GM19463 (cell line): ENCODE measurements at regions not wholly inside any gene's neighbourhood (a gene's known extent, or its start where the extent isn't known, plus 50 kb on each side); places are given as distances from the start of the nearest gene placed in this dataset.

ENCODE experiments used
- ATAC-seq: cut with Tn5 transposase; IDR thresholded peaks from one replicate; pipeline ENCODE4 v1.9.1; 2021; ENCODE audit warnings: mild to moderate bottlenecking, moderate library complexity; ENCODE audit not compliant: unreplicated experiment

GRCh38 chr21:41633627-41634026, 125.7 kb upstream of the TMPRSS2 start:
- no peak for ATAC-seq

GRCh38 chr21:41632748-41633475, 125.0 kb upstream of the TMPRSS2 start:
- no peak for ATAC-seq

- ATAC-seq = no peak
These were observed 123.9 kb upstream of the TMPRSS2 start for GRCh38 chr21:41631564-41632461.

- no peak for ATAC-seq
These were observed 123.0 kb upstream of the TMPRSS2 start for GRCh38 chr21:41630917-41631316.

- no peak for ATAC-seq
These were observed 122.3 kb upstream of the TMPRSS2 start for GRCh38 chr21:41630249-41630648.

GRCh38 chr21:41628256-41628655, 120.3 kb upstream of the TMPRSS2 start:
- ATAC-seq = no peak

GRCh38 chr21:41627428-41627827, 119.5 kb upstream of the TMPRSS2 start:
- ATAC-seq = no peak

GRCh38 chr21:41626021-41626420, 118.1 kb upstream of the TMPRSS2 start:
- ATAC-seq = no peak

- ATAC-seq = no peak
These were observed 117.5 kb upstream of the TMPRSS2 start for GRCh38 chr21:41625428-41625827.

GRCh38 chr21:41624674-41625310, 116.8 kb upstream of the TMPRSS2 start:
- ATAC-seq = no peak

GRCh38 chr21:41623945-41624344, 116.0 kb upstream of the TMPRSS2 start:
- ATAC-seq = no peak

- no peak for ATAC-seq
These were observed 115.0 kb upstream of the TMPRSS2 start for GRCh38 chr21:41622831-41623548.

GRCh38 chr21:41622201-41622600, 114.2 kb upstream of the TMPRSS2 start:
- ATAC-seq = no peak

GRCh38 chr21:41621513-41621912, 113.6 kb upstream of the TMPRSS2 start:
- ATAC-seq = no peak

GRCh38 chr21:41620982-41621381, 113.0 kb upstream of the TMPRSS2 start:
- ATAC-seq = no peak

GRCh38 chr21:41620541-41620940, 112.6 kb upstream of the TMPRSS2 start:
- no peak for ATAC-seq

- ATAC-seq = no peak
These were observed 108.2 kb upstream of the TMPRSS2 start for GRCh38 chr21:41616031-41616591.

GRCh38 chr21:41615613-41616012, 107.7 kb upstream of the TMPRSS2 start:
- ATAC-seq = no peak

- ATAC-seq = no peak
These were observed 106.6 kb upstream of the TMPRSS2 start for GRCh38 chr21:41614511-41614910.

GRCh38 chr21:41613533-41613909, 105.6 kb upstream of the TMPRSS2 start:
- no peak for ATAC-seq
